HUES64 (cell line): ENCODE measurements at regions not wholly inside any gene's neighbourhood (a gene's known extent, or its start where the extent isn't known, plus 50 kb on each side); places are given as distances from the start of the nearest gene placed in this dataset.

ENCODE experiments used
- H3K27ac ChIP-seq: 2 replicates; pipeline ENCODE4 v1.7.0; 2013; ENCODE audit warnings: low read depth, low read length, inconsistent platforms
- H3K27me3 ChIP-seq: 2 replicates; pipeline ENCODE4 v1.6.1; 2013; ENCODE audit warnings: mild to moderate bottlenecking, low read length; ENCODE audit not compliant: insufficient read depth
- H3K36me3 ChIP-seq: 2 replicates; pipeline ENCODE4 v1.6.1; 2013; ENCODE audit warnings: mild to moderate bottlenecking, low read length; ENCODE audit not compliant: insufficient read depth
- H3K4me1 ChIP-seq: 2 replicates; pipeline ENCODE4 v1.6.1; 2013; ENCODE audit warnings: mild to moderate bottlenecking, low read length, moderate library complexity; ENCODE audit not compliant: insufficient read depth
- H3K4me3 ChIP-seq: 2 replicates; pipeline ENCODE4 v1.5.1; 2013; ENCODE audit warnings: mild to moderate bottlenecking, low read length, moderate library complexity
- H3K9ac ChIP-seq: 2 replicates; pipeline ENCODE4 v1.6.1; 2013; ENCODE audit warnings: mild to moderate bottlenecking, low read depth, low read length
- H3K9me3 ChIP-seq: 2 replicates; pipeline ENCODE4 v1.6.1; 2013; ENCODE audit warnings: low read depth, low read length; ENCODE audit not compliant: insufficient read depth
- WGBS: fragments of 150-250, 120-280 bp; methylation state at CpG from one replicate; pipeline ENCODE4 v1.1.7; 2013; ENCODE audit warnings: missing lambda C conversion rate; 5-methylcytosine and 5-hydroxymethylcytosine counted together

DNA sequence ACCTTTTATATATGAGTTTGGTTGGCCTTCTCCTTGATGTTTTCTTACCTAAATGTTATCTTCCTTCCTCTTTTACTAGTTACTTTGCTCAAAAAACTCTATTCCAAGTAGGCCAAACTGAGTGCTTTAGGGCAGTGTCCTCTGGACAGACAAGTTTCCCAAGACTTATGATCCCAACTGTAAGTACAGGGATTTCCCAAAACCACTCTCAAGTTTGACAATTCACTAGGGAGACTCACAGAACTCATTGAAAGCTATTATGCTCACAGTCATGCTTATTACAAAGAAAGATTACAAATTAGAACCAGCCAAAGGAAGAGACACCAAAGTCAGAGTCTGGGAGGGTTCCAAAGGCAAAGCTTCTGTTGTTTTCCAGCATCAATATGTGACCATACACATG is 534.2 kb upstream of the ALCAM start:
- Histone ChIP-seq H3K27me3 (no peaks in the 10 kb centered on the region), H3K9ac (no peak overlapping the region), H3K9me3 (no peaks in the 10 kb centered on the region), H3K4me3 (no peak overlapping the region), H3K36me3 (no peaks in the 10 kb centered on the region), H3K4me1 (peaks cover 28% of the 10 kb centered on the region), H3K27ac (no peak overlapping the region)

DNA sequence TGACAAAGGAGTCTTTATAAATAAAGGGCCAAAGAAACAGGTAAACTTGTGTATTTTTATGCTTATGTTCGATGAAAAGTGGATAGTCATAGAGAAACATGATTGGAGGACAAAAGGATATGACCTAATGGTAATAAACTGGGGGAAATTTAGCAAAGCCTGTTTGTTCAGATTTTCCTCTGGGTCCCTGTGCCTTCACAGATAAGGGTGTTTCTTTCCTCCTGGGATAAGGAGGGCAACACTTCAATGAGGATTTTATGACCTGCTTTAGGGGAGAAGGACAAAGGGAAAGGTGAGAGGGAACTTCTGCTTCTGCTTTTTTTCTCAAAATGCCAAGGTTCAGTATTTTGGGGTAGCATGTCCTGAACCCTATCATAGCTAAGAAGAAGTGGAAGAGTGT is 531.3 kb upstream of the ALCAM start:
- 88% methylated on average over 1 of the region's 1 CpG for WGBS

DNA sequence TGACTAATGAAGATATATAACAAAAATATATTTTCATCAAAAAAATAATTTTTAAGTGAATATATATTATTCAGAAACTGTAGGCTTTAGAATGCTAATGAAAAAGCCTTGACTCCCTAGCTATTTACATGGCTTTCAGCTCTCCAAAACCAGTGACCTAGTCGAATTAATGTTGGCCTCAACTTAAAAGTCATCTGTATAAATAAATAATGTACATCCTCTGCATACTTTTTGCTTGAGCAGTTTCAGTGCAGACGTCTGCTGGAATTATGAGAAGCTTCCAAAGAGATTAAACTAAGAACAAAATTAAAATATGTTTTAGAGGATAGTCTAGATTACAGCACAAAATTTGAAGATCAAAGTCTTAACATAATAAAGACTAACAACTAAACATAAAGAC is 520.4 kb upstream of the ALCAM start:
- Histone ChIP-seq H3K27me3 (no peaks in the 10 kb centered on the region), H3K27ac (peak overlapping the region; percentile 50; the same call in 1 of the 2 replicates), H3K9me3 (peaks cover 20% of the 10 kb centered on the region), H3K4me1 (peaks cover 32% of the 10 kb centered on the region), H3K36me3 (no peaks in the 10 kb centered on the region), H3K9ac (no peak overlapping the region), H3K4me3 (no peak overlapping the region)
- WGBS: 67% methylated on average over 1 of the region's 2 CpGs

More for the DNA sequence above, 531.3 kb upstream of the ALCAM start:
- H3K9me3 ChIP-seq: no peaks in the 10 kb centered on the region
- peaks cover 21% of the 10 kb centered on the region for H3K4me1 ChIP-seq
- no peak overlapping the region for H3K4me3 ChIP-seq
- no peaks in the 10 kb centered on the region for H3K27me3 ChIP-seq
- no peaks in the 10 kb centered on the region for H3K36me3 ChIP-seq
- no peak overlapping the region for H3K9ac ChIP-seq
- peak overlapping the region; percentile 55; the same call in 1 of the 2 replicates for H3K27ac ChIP-seq

DNA sequence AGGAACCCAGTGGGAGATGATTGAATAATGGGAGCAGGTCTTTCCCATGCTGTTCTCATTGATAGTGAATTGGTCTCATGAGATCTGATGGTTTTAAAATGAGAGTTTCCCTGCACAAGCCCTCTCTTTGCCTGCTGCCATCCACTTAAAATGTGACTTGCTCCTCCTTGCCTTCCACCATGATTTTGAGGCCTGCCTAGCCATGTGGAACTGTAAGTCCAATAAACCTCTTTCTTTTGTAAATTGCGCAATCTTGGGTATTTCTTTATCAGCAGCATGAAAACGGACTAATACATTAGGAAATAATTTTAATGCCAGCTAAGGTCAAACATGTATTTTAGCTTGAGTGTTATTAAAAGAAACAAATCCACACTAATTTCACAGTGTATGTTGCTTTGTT is 517.6 kb upstream of the ALCAM start:
- no peak overlapping the region for H3K27ac ChIP-seq
- H3K4me1 ChIP-seq: peaks cover 32% of the 10 kb centered on the region
- no peaks in the 10 kb centered on the region for H3K36me3 ChIP-seq
- H3K27me3 ChIP-seq: no peaks in the 10 kb centered on the region
- H3K9me3 ChIP-seq: peaks cover 20% of the 10 kb centered on the region
- 90% methylated on average over 2 of the region's 2 CpGs for WGBS
- H3K9ac ChIP-seq: no peak overlapping the region
- no peak overlapping the region for H3K4me3 ChIP-seq

DNA sequence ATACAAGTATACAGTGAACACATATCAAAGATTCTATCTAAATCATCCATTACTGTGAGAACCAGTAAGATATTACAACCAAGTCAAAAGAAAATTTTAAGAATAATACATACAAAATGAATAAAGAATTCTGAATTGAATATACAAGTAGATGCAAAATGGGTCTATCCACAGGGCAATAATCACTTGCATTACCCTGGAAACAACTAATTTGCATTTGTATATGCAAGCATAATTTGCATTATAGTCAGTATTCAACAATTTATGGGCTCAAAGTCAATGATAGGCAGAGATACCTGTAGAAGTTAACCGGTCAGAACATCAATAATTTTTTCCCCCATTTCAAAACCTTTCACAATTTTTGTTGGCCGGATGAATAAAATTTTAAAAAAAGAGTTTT is 512.2 kb upstream of the ALCAM start:
- no peaks in the 10 kb centered on the region for H3K27me3 ChIP-seq
- H3K27ac ChIP-seq: no peak overlapping the region
- peaks cover 39% of the 10 kb centered on the region for H3K4me1 ChIP-seq
- H3K36me3 ChIP-seq: no peaks in the 10 kb centered on the region
- H3K9ac ChIP-seq: no peak overlapping the region
- H3K4me3 ChIP-seq: no peak overlapping the region
- 63% methylated on average over 1 of the region's 2 CpGs for WGBS
- H3K9me3 ChIP-seq: no peaks in the 10 kb centered on the region

DNA sequence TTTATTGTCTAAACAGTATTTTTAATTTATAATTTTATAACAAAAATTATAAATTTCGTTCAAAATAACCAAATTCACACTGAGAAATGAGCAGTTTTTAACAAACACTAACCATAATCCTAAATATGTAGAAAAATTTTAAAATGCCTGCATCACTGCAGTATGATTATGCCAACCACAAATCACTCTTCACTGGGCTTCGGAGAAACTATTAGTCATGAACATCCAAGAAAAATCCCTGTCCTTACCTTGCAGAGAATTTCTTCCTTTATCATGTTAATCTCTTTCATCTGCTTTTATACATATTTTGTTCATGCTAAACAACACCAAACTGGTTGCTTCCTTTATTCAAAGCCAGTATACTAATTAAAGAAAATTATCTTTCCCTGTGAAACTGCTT is 511.0 kb upstream of the ALCAM start:
- 90% methylated on average over 1 of the region's 2 CpGs for WGBS
- H3K27me3 ChIP-seq: no peaks in the 10 kb centered on the region
- no peak overlapping the region for H3K27ac ChIP-seq
- peaks cover 39% of the 10 kb centered on the region for H3K4me1 ChIP-seq
- no peak overlapping the region for H3K4me3 ChIP-seq
- H3K36me3 ChIP-seq: no peaks in the 10 kb centered on the region
- H3K9me3 ChIP-seq: no peaks in the 10 kb centered on the region
- no peak overlapping the region for H3K9ac ChIP-seq

DNA sequence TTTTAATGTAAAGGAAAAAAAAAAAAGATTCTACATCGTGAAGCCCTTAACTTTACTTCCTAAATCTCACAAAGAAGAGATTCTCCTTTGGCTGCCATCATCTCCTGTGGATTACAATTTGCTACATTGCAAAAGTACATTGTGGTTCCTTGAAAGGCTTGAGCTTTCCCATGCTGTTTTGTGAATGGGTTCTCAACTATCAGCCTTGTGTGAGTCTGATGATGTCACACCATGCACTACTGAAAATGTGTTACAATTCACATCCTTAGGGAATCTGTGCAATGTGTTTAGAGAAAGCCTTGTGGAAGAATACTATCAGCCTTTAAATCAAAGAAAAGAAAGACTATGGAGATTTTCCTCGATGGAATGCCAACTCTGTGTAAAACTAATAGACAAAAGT is 510.0 kb upstream of the ALCAM start:
- peak overlapping the region; percentile 68 for H3K27ac ChIP-seq
- H3K4me3 ChIP-seq: no peak overlapping the region
- H3K9me3 ChIP-seq: no peaks in the 10 kb centered on the region
- H3K4me1 ChIP-seq: peaks cover 39% of the 10 kb centered on the region
- 64% methylated on average over 2 of the region's 2 CpGs for WGBS
- no peaks in the 10 kb centered on the region for H3K27me3 ChIP-seq
- no peak overlapping the region for H3K9ac ChIP-seq
- no peaks in the 10 kb centered on the region for H3K36me3 ChIP-seq

DNA sequence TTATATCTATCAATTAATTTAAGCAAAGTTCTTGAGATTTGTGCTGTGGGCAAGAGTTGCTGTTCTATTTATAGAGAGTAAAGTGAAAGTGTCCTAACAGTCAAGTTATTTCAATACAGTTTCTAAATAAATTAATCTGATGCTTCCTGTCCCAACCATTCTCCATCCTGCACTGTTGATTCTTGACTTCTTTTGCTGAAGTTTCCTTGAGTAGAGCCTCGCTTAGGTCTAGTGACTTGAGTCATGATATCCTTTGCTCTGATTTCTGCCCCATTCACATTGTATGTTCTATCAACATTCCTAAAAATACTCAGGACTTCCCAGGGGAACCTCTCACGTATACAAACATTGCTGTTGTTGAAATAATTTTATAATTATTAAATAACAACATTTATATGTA is 498.4 kb upstream of the ALCAM start:
- WGBS: 98% methylated on average over 1 of the region's 2 CpGs
- Histone ChIP-seq H3K9ac (no peak overlapping the region), H3K27ac (no peak overlapping the region), H3K27me3 (no peaks in the 10 kb centered on the region), H3K4me3 (no peak overlapping the region), H3K9me3 (no peaks in the 10 kb centered on the region), H3K36me3 (no peaks in the 10 kb centered on the region), H3K4me1 (no peaks in the 10 kb centered on the region)

DNA sequence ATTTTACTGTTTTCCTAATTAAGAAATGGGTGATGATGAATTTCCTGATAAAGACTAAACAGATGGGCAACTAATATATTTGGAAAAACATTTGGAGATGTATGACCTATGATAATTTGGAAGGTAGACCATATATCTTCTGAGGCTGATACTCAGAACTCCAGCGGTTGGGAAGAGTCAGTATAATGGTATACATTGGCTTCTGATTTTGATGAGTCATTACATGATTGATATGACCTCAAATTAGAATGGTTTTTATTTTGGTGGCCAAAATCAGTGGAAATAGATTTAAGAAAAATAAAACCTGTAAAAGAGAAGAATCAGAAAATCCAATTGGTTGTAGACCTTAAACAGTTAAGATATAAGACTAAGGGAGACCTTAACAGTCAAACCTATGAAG is 496.4 kb upstream of the ALCAM start:
- Histone ChIP-seq H3K27me3 (no peaks in the 10 kb centered on the region), H3K27ac (no peak overlapping the region), H3K4me3 (no peak overlapping the region), H3K9me3 (no peaks in the 10 kb centered on the region), H3K36me3 (no peaks in the 10 kb centered on the region), H3K9ac (no peak overlapping the region), H3K4me1 (no peaks in the 10 kb centered on the region)
- 95% methylated on average over 1 of the region's 1 CpG for WGBS

DNA sequence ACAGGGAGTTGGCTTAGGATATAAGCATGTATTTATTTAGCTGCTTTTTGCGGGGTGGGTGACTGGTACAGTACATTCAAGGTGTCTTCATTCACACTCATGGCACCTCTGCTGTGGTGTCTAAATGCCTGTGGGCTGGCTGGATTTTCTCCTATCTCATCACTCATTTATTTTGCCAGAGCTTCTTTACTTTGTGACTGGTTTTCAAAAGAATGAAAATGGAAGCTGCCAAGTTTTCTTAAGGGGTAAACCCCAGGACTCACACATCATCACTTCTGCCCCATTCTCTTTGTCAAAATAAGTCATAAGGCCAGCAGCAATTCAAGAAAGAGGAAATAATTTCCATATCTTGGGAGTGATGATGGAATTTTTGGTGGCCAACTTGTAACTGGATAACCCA is 493.4 kb upstream of the ALCAM start:
- Histone ChIP-seq H3K4me3 (no peak overlapping the region), H3K9ac (no peak overlapping the region), H3K9me3 (no peaks in the 10 kb centered on the region), H3K36me3 (no peaks in the 10 kb centered on the region), H3K4me1 (no peaks in the 10 kb centered on the region), H3K27me3 (no peaks in the 10 kb centered on the region), H3K27ac (no peak overlapping the region)
- 86% methylated on average over 1 of the region's 1 CpG for WGBS

DNA sequence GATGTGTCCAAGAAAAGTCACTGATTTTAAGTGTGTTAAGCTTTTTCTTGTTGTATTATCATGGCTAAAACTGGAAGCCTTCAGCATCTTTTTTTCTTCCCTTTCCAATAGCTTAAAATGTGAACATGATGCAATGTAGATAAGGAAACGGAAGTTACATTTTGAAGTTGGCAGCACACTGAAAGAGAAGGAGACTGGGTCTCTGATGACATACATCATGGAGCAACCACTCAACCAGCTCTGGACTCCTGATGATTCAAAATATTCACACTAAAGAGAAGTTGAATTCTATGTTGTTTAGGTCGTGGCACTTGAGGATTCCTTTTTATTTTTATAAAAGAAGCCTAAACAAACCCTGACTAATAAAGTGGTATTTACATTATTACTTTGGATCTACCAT is 488.3 kb upstream of the ALCAM start:
- no peaks in the 10 kb centered on the region for H3K9me3 ChIP-seq
- WGBS: 74% methylated on average over 2 of the region's 2 CpGs
- H3K36me3 ChIP-seq: no peaks in the 10 kb centered on the region
- H3K27ac ChIP-seq: peak overlapping the region; percentile 0; the same call in 1 of the 2 replicates
- no peak overlapping the region for H3K9ac ChIP-seq
- H3K4me3 ChIP-seq: no peak overlapping the region
- H3K27me3 ChIP-seq: no peaks in the 10 kb centered on the region
- no peaks in the 10 kb centered on the region for H3K4me1 ChIP-seq

DNA sequence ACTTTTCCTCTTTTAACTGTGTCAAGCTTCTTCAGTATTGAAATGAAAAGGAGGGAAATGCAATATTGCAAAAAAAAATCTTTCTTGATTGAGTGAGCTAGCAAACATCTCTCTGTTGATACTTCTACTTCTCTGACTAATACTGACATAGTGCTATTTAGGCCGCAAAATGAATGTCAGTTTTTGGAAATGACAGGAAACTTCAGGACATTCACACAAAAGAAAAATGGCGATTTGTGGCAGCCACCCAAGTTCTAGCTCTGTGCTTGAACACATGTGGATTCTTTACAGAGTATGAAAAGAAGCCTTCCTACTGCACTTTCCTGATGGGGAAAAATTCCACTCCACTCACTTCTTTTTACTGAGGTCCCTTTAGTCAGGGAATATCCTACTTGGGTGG is 486.8 kb upstream of the ALCAM start:
- no peak overlapping the region for H3K4me3 ChIP-seq
- H3K4me1 ChIP-seq: no peaks in the 10 kb centered on the region
- no peak overlapping the region for H3K9ac ChIP-seq
- H3K9me3 ChIP-seq: no peaks in the 10 kb centered on the region
- H3K27me3 ChIP-seq: no peaks in the 10 kb centered on the region
- no peak overlapping the region for H3K27ac ChIP-seq
- no peaks in the 10 kb centered on the region for H3K36me3 ChIP-seq
- WGBS: 95% methylated on average over 2 of the region's 2 CpGs
